IMR-90 (cell line): ENCODE measurements at regions not wholly inside any gene's neighbourhood (a gene's known extent, or its start where the extent isn't known, plus 50 kb on each side); places are given as distances from the start of the nearest gene placed in this dataset.

ENCODE experiments used
- ATAC-seq: fragments of 200-7000 bp; cut with Tn5 transposase; 2 replicates; pipeline ENCODE4 v1.9.1; 2020; ENCODE audit warnings: low read depth, mild to moderate bottlenecking, moderate library complexity
- BruUV-seq: library from RNA; stranded (reverse); fragments of 400-500 nt; replicated peaks from 2 replicates; lab custom pipeline; 2021; lab: Mats Ljungman, UMichigan
- CTCF ChIA-PET: fragments of 300-600 bp; formaldehyde crosslinking; extraction: SDS; loops from one replicate; lab custom pipeline; 2021; ENCODE audit warnings: antibody characterized with exemption; lab: Yijun Ruan, JAX
- POLR2A ChIA-PET: fragments of 300-600 bp; sonication (Branson Sonifier 250); formaldehyde crosslinking; loops from one replicate; lab custom pipeline; 2022; ENCODE audit warnings: antibody characterized with exemption; ENCODE audit not compliant: unreplicated experiment; lab: Charles Lee
- DNase-seq: peaks from one replicate; pipeline ENCODE4 v3.0.0; 2013
- H2AFZ ChIP-seq: replicated peaks from 2 replicates; pipeline ENCODE3; 2013; ENCODE audit warnings: low read length, mild to moderate bottlenecking; ENCODE audit not compliant: poor library complexity
- H2AK5ac ChIP-seq: 2 replicates; pipeline ENCODE4 v1.6.1; 2013; ENCODE audit warnings: low read depth, low read length, inconsistent platforms
- H2AK9ac ChIP-seq: replicated peaks from 2 replicates; pipeline ENCODE3; 2013; ENCODE audit warnings: mild to moderate bottlenecking, low read depth, low read length, moderate library complexity; ENCODE audit not compliant: poor library complexity
- H2BK120ac ChIP-seq: 2 replicates; pipeline ENCODE4 v1.6.1; 2013; ENCODE audit warnings: low read depth, low read length, inconsistent platforms
- H2BK15ac ChIP-seq: 3 replicates; pipeline ENCODE4 v1.6.1; 2013; ENCODE audit warnings: low read depth, low read length, inconsistent platforms
- H2BK20ac ChIP-seq: 2 replicates; pipeline ENCODE4 v1.6.1; 2013; ENCODE audit warnings: low read depth, mild to moderate bottlenecking, inconsistent platforms, low read length, moderate library complexity
- H2BK5ac ChIP-seq: 2 replicates; pipeline ENCODE4 v1.6.1; 2013; ENCODE audit warnings: mild to moderate bottlenecking, low read depth, low read length, inconsistent platforms; ENCODE audit not compliant: poor library complexity, severe bottlenecking
- H3K14ac ChIP-seq: replicated peaks from 2 replicates; pipeline ENCODE4 v1.6.1; 2013; ENCODE audit warnings: low read depth, low read length, inconsistent platforms
- H3K18ac ChIP-seq: 2 replicates; pipeline ENCODE4 v1.6.1; 2013; ENCODE audit warnings: low read depth, low read length, control low read depth
- H3K23ac ChIP-seq: 2 replicates; pipeline ENCODE4 v1.6.1; 2013; ENCODE audit warnings: low read depth, low read length, inconsistent platforms
- H3K27ac ChIP-seq: 2 replicates; pipeline ENCODE4 v1.5.1; 2013; ENCODE audit warnings: mild to moderate bottlenecking, control low read depth, low read length; ENCODE audit not compliant: insufficient read depth
- H3K27me3 ChIP-seq: 2 replicates; pipeline ENCODE4 v1.6.1; 2013; ENCODE audit warnings: low read length; ENCODE audit not compliant: control insufficient read depth, insufficient read depth
- H3K36me3 ChIP-seq: 2 replicates; pipeline ENCODE4 v1.6.1; 2013; ENCODE audit warnings: low read length, mixed read lengths; ENCODE audit not compliant: control insufficient read depth, insufficient read depth
- H3K4ac ChIP-seq: 2 replicates; pipeline ENCODE4 v1.6.1; 2013; ENCODE audit warnings: low read depth, low read length, inconsistent platforms
- H3K4me1 ChIP-seq: 2 replicates; pipeline ENCODE4 v1.6.1; 2013; ENCODE audit warnings: low read length, mixed read lengths; ENCODE audit not compliant: control insufficient read depth, insufficient read depth
- H3K4me2 ChIP-seq: 2 replicates; pipeline ENCODE4 v1.6.1; 2013; ENCODE audit warnings: low read depth, mild to moderate bottlenecking, control low read depth, low read length, moderate library complexity
- H3K4me3 ChIP-seq: 2 replicates; pipeline ENCODE4 v1.5.1; 2013; ENCODE audit warnings: low read depth, mild to moderate bottlenecking, control low read depth, low read length, moderate library complexity; ENCODE audit not compliant: insufficient read depth
- H3K56ac ChIP-seq: 2 replicates; pipeline ENCODE4 v1.6.1; 2013; ENCODE audit warnings: low read length, inconsistent platforms; ENCODE audit not compliant: insufficient read depth; ENCODE audit errors: extremely low read depth
- H3K79me1 ChIP-seq, 2 experiments: 2 replicates each; pipeline ENCODE4 v1.6.1; 2013; ENCODE audit warnings: low read length in 2 of 2, inconsistent platforms in 1 of 2, low read depth in 1 of 2
- H3K9ac ChIP-seq: 2 replicates; pipeline ENCODE4 v1.6.1; 2013; ENCODE audit warnings: low read depth, low read length, control low read depth
- H3K9me1 ChIP-seq: 2 replicates; pipeline ENCODE4 v1.6.1; 2013; ENCODE audit warnings: low read length, inconsistent platforms; ENCODE audit not compliant: insufficient read depth
- H3K9me3 ChIP-seq: 2 replicates; pipeline ENCODE4 v1.6.1; 2013; ENCODE audit warnings: low read length; ENCODE audit not compliant: control insufficient read depth, insufficient read depth
- H4K20me1 ChIP-seq: 2 replicates; pipeline ENCODE4 v1.6.1; 2013; ENCODE audit warnings: low read length, inconsistent platforms; ENCODE audit not compliant: insufficient read depth
- H4K5ac ChIP-seq: 2 replicates; pipeline ENCODE4 v1.6.1; 2013; ENCODE audit warnings: mild to moderate bottlenecking, low read depth, low read length, control low read depth
- H4K8ac ChIP-seq, 2 experiments: 2 replicates each; pipeline ENCODE4 v1.6.1; 2013; ENCODE audit warnings: low read depth in 2 of 2, low read length in 2 of 2, control low read depth in 1 of 2, inconsistent platforms in 1 of 2
- H4K91ac ChIP-seq: 2 replicates; pipeline ENCODE4 v1.6.1; 2013; ENCODE audit warnings: low read depth, low read length, inconsistent platforms; ENCODE audit not compliant: insufficient read depth
- BHLHE40 ChIP-seq: fragments of 150-350 bp; IDR thresholded peaks from 2 replicates; pipeline ENCODE4 v1.6.1; 2016; ENCODE audit warnings: mild to moderate bottlenecking, low read depth, low read length
- CEBPB ChIP-seq: IDR thresholded peaks from 2 replicates; pipeline ENCODE4 v1.6.1; 2012; ENCODE audit warnings: low read depth, low read length, improper control_type of control experiment
- CHD1 ChIP-seq: IDR thresholded peaks from 2 replicates; pipeline ENCODE4 v1.6.1; 2012; ENCODE audit warnings: low read depth, low read length, improper control_type of control experiment
- FOS ChIP-seq: fragments of 150-350 bp; IDR thresholded peaks from 2 replicates; pipeline ENCODE4 v1.6.1; 2016; ENCODE audit warnings: low read depth, low read length
- MAFK ChIP-seq: IDR thresholded peaks from 2 replicates; pipeline ENCODE4 v1.6.1; 2012; ENCODE audit warnings: low read depth, low read length, improper control_type of control experiment
- MXI1 ChIP-seq: IDR thresholded peaks from 2 replicates; pipeline ENCODE4 v1.6.1; 2012; ENCODE audit warnings: low read depth, mild to moderate bottlenecking, low read length, moderate library complexity, borderline replicate concordance
- POLR2A ChIP-seq: IDR thresholded peaks from 2 replicates; pipeline ENCODE4 v1.6.1; 2012; ENCODE audit warnings: mild to moderate bottlenecking, low read depth, low read length
- RAD21 ChIP-seq: IDR thresholded peaks from 2 replicates; pipeline ENCODE4 v1.6.1; 2012; ENCODE audit warnings: low read length, improper control_type of control experiment
- RCOR1 ChIP-seq: IDR thresholded peaks from 2 replicates; pipeline ENCODE4 v1.6.1; 2012; ENCODE audit warnings: mild to moderate bottlenecking, low read length, improper control_type of control experiment; ENCODE audit not compliant: insufficient replicate concordance
- RFX5 ChIP-seq: IDR thresholded peaks from 2 replicates; pipeline ENCODE4 v1.8.0; 2012; ENCODE audit warnings: low read depth, mild to moderate bottlenecking, low read length, moderate library complexity
- SMC3 ChIP-seq: fragments of 150-350 bp; IDR thresholded peaks from 2 replicates; pipeline ENCODE4 v1.6.1; 2016; ENCODE audit warnings: low read depth, mild to moderate bottlenecking, antibody characterized with exemption, low read length, moderate library complexity
- WGBS, 2 experiments: methylation state at CpG; one replicate each; pipeline versions ENCODE4 v1.1.5 to v1.1.7; 2013; ENCODE audit warnings: missing lambda C conversion rate in 2 of 2; ENCODE audit not compliant: insufficient read length in 1 of 2; ENCODE audit errors: extremely low coverage in 2 of 2; 5-methylcytosine and 5-hydroxymethylcytosine counted together
- dilution Hi-C: fragments of 300-500 bp; cut with HindIII; formaldehyde crosslinking; loops from one replicate; pipeline ENCODE4 v1.14.3; 2018; ENCODE audit warnings: low sequenced_read_pairs; ENCODE audit not compliant: unreplicated experiment
- in situ Hi-C: fragments of 300-500 bp; cut with MboI; formaldehyde crosslinking; loops from 3 replicates; pipeline ENCODE4 v1.14.3; 2019; ENCODE audit warnings: low sequenced_read_pairs, inconsistent platforms, mixed read lengths
- intact Hi-C: fragments of 100-400 bp; cut with micrococcal nuclease; formaldehyde crosslinking; loops from 2 replicates; pipeline ENCODE4 v1.10.0; 2022
- TF ChIP-seq, protein P1 (sequence below): fragments of 150-350 bp; IDR thresholded peaks from 2 replicates; pipeline ENCODE4 v1.6.1; 2016; ENCODE audit warnings: low read depth, mild to moderate bottlenecking, low read length, moderate library complexity, borderline replicate concordance
- TF ChIP-seq, protein P2 (sequence below): fragments of 150-350 bp; IDR thresholded peaks from 2 replicates; pipeline ENCODE4 v1.6.1; 2017; ENCODE audit warnings: mild to moderate bottlenecking, antibody characterized with exemption, low read length, low read depth

DNA sequence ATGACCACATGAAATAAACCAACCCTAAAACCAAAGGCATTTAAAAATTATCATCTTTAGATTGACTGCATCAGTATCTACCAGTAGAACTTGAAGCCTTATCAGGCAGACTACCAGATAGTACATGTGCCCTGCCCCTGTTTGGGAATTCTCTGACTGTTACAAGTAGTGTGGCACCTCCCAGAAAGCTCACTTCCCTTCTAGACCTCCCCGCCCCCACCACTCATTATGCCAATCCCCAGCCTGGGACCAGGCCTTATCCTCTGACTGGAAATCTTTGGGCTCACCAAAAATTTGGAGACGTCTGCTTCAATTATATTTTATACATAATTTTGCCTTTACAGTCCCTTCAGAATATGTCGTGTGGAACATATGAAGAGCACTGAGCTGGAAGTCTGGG lies 155.6 kb downstream of the TFAP2B start:
- Histone ChIP-seq H2AFZ (no peak overlapping the region), H3K14ac (no peak overlapping the region), H4K20me1 (no peaks in the 10 kb centered on the region), H2BK5ac (no peak overlapping the region), H3K9me3 (peaks cover 6% of the 10 kb centered on the region), H3K4me2 (no peak overlapping the region), H2BK15ac (no peak overlapping the region), H3K4me3 (no peak overlapping the region), H3K4me1 (no peaks in the 10 kb centered on the region), H3K9me1 (no peaks in the 10 kb centered on the region), H2BK20ac (no peak overlapping the region), H4K5ac (no peak overlapping the region), H3K36me3 (no peaks in the 10 kb centered on the region), H3K27me3 (no peaks in the 10 kb centered on the region), H3K27ac (no peak overlapping the region), H4K91ac (no peak overlapping the region), H4K8ac (no peak overlapping the region), H3K23ac (no peak overlapping the region), H3K9ac (no peak overlapping the region), H3K56ac (no peak overlapping the region), H3K4ac (no peak overlapping the region), H3K79me1 (no peaks in the 10 kb centered on the region), H3K18ac (no peak overlapping the region), H2AK5ac (no peak overlapping the region), H2AK9ac (no peak overlapping the region), H2BK120ac (no peak overlapping the region)
- no TSS peak for BruUV-seq
- DNase-seq (no peak), ATAC-seq (no peak)
- in situ Hi-C loops: no loop called here
- dilution Hi-C loops: no loop called here
- no CpG with 5 or more reads among the region's 3 CpGs for WGBS, 2 experiments
- intact Hi-C loops: no loop called here
- ChIA-PET CTCF (no interaction called here), POLR2A (no interaction called here)
- no peak for TF ChIP-seq RFX5
- TF ChIP-seq, protein P1, sequence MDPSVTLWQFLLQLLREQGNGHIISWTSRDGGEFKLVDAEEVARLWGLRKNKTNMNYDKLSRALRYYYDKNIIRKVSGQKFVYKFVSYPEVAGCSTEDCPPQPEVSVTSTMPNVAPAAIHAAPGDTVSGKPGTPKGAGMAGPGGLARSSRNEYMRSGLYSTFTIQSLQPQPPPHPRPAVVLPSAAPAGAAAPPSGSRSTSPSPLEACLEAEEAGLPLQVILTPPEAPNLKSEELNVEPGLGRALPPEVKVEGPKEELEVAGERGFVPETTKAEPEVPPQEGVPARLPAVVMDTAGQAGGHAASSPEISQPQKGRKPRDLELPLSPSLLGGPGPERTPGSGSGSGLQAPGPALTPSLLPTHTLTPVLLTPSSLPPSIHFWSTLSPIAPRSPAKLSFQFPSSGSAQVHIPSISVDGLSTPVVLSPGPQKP: no peak
- no peak for TF ChIP-seq BHLHE40
- TF ChIP-seq RCOR1: no peak
- no peak for TF ChIP-seq MAFK
- TF ChIP-seq CEBPB: no peak
- no peak for TF ChIP-seq CHD1
- no peak for TF ChIP-seq MXI1
- TF ChIP-seq SMC3: no peak
- no peak for TF ChIP-seq RAD21
- no peak for TF ChIP-seq FOS
- TF ChIP-seq, protein P2, sequence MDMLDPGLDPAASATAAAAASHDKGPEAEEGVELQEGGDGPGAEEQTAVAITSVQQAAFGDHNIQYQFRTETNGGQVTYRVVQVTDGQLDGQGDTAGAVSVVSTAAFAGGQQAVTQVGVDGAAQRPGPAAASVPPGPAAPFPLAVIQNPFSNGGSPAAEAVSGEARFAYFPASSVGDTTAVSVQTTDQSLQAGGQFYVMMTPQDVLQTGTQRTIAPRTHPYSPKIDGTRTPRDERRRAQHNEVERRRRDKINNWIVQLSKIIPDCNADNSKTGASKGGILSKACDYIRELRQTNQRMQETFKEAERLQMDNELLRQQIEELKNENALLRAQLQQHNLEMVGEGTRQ: no peak
- TF ChIP-seq POLR2A: no peak
